ENCODE measurements at regions not wholly inside any gene's neighbourhood (a gene's known extent, or its start where the extent isn't known, plus 50 kb on each side); places are given as distances from the start of the nearest gene placed in this dataset.
A peak's percentile ranks its signal among the peaks of the same experiment; 100 is the strongest.

DNA sequence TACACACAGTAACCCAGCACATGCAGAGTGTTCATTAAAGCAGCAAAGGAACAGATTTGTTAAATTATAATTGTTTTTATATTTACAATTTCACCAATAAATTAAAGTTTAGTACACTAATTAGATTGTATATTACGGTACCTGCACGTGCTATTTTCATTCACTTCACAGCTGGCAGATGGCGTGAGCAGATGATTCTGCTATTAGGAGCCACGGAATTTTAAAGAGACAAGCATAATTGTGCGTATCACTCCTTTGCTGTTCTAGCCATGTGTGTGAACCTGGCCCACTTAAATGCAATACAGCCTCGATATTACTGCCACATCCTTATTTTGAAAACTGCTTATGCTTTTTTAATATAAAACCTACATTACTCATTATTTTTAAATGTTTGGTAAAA is 332.8 kb upstream of the SOX11 start:
- DNase-seq (ENCODE audit: insufficient read length, low spot score), result no peak
- FAIRE-seq, result no peak

DNA sequence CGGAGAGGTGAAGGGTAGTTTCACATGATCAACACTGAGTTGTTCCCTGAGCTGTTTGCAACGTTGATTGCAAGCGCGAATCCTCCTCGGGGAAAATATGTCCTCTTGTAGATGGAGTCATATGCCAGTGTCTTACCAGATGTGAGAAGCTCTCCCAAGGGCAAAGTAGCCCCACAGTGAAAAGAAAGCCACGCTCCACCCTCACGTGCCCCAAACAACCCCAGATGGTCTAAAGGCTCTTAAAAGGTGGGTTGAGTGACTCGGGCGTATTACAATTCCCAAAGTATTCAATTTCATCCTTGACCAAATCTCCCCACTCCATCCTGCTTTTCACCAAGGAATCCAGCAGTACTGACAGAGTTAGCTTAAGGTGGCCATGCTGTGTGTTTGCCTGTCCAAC is 332.1 kb upstream of the SOX11 start:
- no peak for FAIRE-seq
- DNase-seq (ENCODE audit: insufficient read length, low spot score), result no peak

DNA sequence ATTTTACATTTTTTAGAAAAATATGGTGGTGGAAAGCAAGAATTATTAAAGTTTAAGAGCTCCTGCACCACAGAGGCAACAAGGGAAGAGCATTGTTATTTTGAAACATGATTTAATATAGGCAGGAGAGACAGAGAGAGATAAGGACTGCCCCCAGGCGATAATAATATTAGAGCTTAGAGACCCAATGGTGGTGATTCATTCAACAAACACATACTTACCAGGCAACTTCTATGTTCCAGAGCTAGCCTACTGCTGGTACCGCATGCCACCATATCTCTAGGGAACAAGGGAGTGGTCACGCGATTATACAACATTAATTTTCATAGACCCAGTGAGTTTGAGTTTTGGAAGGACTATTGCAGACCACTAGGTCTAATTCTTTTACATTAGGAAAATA is 327.8 kb upstream of the SOX11 start:
- FAIRE-seq, result no peak

DNA sequence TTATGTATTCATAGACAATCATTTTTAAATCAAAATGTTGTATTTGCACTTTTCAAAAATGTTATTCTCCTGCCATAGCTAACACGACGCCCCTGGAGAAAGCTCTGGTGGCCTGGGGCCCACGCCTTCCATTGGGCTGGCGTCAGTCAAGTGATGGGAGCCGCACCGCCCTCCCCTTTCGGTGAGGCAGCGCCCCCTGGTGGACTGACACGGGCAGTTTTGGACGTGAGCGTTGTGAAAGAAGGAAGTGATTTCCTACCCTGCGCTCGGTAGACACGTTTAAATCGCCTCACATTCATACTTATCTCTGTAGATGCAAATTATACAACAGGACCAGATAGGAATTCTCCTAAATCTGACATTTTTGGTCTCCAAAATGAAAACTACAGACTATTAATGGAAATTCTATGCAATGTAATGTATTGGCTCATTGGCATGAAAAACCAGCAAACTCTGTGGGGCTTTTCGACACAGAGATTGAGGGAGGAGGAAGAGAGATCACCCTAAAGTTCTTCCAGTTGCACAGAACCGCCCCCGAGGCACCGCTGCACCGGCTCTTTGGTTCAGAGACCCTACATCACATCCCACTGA is 326.2 kb upstream of the SOX11 start:
- DNase-seq (ENCODE audit: insufficient read length, low spot score), result peak; percentile 28
- peak; percentile 18 for FAIRE-seq

More for the DNA sequence above, 327.8 kb upstream of the SOX11 start:
- no peak for DNase-seq (ENCODE audit: insufficient read length, low spot score)

DNA sequence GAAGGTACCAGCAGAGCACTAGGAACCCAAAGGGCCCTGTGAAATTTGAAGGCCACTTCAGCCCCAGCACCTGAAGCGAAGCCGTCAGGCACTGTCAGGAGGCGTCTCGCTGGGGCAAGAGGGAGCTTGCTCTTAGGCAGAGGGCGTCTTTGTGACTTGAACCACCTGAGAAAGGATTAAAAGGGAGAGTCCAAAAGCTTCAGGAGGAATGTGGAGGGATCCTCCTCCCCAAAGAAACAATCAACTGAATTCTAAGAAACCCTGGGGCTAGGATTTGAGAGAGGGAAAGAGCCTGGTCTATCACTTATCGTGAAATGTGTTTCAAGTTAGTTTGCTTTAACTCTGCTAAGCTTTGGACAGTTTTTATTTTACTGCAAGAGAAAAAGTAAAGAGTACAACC is 324.9 kb upstream of the SOX11 start:
- FAIRE-seq, result no peak

DNA sequence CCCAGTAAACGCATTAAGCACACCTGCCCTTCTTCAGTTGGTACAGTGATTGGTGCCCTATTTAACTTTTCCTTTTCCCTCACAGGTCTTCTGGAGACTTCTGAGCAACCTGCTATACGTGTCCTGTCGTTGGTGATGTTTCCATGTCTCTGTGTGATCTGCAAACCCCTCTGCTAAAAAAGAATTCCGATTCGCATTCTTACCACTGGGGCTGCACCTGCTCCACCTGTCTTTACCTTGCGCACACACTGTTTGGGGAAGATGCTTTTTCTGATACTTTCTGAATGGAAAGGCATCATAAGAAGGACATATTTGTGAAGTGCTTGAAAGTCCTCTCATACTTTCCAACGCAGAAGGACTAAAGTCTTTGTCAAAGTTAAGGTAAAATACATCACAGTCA is 323.9 kb upstream of the SOX11 start:
- DNase-seq (ENCODE audit: insufficient read length, low spot score), result no peak
- FAIRE-seq, result no peak

More for the DNA sequence above, 324.9 kb upstream of the SOX11 start:
- no peak for DNase-seq (ENCODE audit: insufficient read length, low spot score)

DNA sequence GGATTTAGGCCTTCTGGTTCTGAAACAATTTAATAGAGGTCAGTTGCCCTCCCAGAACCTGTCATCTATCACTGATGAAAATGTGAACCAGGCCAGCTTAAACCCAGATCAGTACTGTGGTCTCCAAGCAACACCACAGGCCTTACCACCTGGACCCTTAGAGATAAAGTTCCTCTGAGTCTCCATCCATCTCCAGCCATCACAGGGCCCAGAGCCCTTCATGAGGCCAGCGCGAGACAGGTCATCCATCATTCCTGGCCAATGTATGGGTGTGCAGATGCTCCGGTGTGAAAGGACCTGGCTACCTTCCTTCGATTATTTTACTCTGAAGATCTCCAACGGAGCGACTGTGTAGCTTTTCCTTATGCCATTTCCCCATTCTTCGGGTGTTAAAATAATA is 322.7 kb upstream of the SOX11 start:
- FAIRE-seq (no peak), DNase-seq (ENCODE audit: insufficient read length, low spot score) (no peak)

DNA sequence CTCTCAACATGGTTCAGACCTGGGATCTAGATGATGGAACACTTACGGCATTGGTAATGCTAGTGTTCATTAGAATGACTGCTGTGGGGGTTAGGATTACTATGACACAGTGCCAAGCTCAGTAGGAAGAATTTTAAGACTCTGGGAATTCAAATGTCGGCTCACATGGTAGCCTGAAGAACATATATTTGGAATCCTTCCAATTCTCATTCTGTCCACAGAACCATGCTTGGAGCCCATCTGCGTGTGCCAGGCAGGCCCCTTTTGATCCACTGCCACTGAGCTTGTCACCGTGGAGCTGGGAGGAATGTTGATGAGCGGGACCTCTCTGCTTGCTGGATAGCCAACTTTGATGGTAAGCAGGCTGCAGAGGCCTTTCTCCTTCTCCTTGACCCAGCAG is 322.0 kb upstream of the SOX11 start:
- DNase-seq (ENCODE audit: insufficient read length, low spot score) (no peak), FAIRE-seq (no peak)

DNA sequence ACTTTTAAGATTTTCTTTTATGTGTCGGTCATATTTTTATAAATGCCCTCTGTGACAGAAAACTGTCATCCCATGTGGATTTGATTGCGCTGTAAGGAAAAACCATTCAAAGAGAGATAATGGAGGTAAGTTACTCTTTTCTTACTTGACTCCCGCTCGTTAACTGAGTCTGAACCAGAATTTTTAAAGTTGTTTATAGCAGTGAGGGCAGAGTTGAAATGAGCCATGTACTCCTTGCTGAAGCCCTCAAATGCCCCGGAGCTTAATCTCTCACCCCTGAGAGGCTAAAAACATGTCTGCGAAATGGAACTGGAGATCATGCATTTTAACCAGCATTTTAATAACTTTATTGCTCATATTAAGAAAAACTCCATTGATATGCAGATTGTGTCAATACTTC is 320.0 kb upstream of the SOX11 start:
- FAIRE-seq, result no peak
- no peak for DNase-seq (ENCODE audit: insufficient read length, low spot score)

DNA sequence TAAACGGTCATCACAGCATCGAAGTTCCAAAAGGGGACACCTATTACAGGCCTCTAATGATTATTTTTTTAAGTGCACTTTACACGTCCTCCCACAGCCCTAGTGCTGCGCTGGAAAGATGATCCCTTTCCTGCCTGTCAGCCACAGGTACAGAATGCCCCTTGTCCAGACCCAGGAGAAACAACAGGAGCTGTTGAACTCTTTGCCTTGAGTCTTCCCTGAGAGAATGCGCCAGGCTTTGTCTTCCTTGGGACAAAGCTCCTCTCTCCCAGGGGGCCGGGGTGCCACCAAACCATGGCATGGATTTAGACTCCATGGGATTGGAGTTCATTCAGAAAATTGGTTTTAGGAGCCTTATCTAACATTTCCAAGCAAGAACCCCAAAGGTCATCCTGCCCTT is 319.0 kb upstream of the SOX11 start:
- DNase-seq (ENCODE audit: insufficient read length, low spot score), result no peak
- FAIRE-seq, result no peak

DNA sequence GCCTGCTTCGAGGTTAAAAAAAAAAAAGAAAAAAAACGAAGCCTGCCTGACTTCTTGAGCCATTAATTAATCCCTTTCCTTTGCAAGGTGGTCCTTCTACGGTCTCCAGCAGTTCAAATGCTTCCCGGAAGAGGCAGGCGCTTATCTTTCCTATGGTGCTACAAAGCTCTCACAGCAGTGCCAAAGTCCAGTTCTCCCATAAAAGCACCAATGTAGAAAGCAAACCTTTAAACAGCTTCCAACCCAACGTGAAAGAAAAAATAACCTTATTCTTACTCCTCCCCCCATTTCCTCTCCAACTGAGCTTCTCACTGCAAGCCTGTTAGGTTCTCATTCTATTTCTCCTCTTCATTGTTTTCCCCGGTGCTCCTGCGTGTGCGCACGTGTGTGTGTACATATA is 317.4 kb upstream of the SOX11 start:
- DNase-seq (ENCODE audit: insufficient read length, low spot score) (no peak), FAIRE-seq (no peak)

DNA sequence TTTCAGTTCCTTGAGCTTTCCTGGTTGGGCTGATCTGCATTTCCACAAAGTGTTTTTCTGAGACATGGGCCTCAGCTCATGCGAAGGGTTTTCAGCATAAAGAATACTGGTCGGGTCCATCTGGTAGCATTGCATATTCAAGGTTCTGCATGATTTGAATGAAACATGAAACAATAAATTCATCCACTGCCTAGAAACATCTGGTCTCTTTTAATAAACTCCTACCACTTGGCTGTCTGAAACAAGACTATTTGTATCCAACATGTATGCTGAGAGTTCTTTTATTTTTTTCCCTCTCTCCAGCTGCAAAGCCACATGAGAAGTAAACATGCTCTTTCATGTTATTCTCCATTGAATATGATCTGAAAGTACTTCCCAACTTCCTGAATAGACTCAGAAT is 314.9 kb upstream of the SOX11 start:
- DNase-seq (ENCODE audit: insufficient read length, low spot score) (no peak), FAIRE-seq (no peak)

DNA sequence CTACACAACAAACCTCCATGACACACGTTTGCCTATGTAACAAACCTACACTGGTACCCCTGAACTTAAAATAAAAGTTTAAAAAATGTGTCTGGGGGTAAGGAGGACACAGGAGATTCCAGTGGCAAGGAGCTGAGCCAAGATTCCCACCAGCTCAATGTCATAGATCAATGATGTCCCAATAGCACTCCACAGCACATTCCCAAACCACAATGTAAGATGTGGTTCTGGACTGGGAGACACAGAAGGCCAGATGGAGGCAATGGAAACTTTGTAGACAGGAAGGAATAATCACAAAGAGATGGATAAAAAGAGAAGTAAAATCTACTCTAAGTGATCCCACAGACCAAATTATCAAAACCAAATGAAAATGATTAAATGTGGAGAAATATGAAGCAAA is 312.4 kb upstream of the SOX11 start:
- FAIRE-seq, result no peak
- no peak for DNase-seq (ENCODE audit: insufficient read length, low spot score)

DNA sequence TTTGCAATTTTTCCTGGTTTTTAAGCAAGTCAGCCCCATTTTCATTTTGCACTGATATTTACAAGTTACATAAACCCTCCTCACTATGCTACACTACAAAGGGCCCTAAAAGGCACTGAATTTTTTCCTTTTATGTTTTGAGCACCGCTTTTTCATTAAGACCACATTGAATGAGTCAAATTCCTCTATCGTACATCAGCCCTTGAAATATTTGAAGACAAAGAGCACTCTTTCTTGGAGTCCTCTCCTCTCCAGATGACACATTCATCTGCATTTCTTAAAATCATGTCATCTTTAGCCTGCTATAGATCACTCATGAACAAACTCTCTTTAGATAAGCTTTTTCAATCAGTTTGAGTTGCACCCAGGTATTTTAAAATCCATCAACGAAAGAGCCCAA is 306.6 kb upstream of the SOX11 start:
- DNase-seq (ENCODE audit: insufficient read length, low spot score) (no peak), FAIRE-seq (no peak)

DNA sequence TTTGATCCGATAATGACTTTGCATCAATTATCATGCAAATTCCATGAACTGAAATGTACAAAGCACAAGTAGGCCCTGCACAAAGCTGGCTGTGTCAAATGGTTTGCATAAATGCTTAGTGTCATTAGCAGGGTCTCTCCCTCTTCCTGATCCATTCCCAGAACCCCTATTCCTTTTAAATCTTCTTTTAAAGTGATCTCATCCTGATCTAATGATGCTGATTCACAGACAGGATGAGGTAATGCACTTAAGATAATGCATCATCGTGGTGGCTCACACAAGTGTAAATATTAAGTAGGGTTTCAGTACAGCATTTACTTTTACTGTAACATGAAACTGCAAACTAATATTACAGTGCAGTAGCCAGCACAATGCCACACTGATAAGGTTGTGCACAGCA is 304.8 kb upstream of the SOX11 start:
- FAIRE-seq (no peak), DNase-seq (ENCODE audit: insufficient read length, low spot score) (no peak)

DNA sequence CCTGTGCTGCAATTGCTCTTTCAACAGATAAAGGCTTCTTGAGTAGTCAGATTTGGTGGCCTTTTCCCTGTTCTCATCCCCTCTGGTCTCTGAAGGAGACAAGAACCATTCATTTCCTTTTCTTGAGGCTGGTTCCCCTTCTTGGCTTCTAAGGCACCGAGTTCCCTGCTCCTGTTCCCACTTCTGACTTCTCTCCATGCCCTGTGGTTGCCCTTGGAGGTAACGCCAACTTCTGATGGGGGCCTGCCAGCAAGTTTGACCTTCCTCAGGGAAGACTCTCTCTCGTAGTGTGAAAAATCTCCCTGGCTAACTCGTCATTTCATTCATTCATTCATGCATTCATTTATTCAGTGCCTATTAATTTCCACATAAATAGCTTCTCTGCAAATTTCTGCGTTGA is 302.4 kb upstream of the SOX11 start:
- FAIRE-seq, result no peak
- no peak for DNase-seq (ENCODE audit: insufficient read length, low spot score)

DNA sequence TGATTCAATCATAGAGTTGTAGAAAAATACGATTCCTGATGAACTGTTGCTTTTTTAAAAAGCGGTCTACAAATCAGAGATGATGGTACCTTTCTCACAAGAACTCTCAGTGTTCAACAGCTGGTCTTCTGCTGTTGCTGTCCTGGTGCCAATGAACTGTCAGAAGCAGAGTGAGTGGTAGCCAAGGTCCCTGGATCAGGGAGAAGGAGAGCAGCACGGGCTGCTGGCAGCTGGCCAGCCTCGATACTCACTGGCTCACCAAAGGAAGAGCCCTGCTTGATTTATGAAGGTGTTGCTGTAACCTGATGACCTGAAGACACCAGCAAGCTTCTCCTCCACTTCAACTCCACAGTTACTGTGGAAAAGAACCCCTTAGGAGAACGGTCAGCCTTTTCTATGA is 300.8 kb upstream of the SOX11 start:
- no peak for DNase-seq (ENCODE audit: insufficient read length, low spot score)
- FAIRE-seq, result no peak

DNA sequence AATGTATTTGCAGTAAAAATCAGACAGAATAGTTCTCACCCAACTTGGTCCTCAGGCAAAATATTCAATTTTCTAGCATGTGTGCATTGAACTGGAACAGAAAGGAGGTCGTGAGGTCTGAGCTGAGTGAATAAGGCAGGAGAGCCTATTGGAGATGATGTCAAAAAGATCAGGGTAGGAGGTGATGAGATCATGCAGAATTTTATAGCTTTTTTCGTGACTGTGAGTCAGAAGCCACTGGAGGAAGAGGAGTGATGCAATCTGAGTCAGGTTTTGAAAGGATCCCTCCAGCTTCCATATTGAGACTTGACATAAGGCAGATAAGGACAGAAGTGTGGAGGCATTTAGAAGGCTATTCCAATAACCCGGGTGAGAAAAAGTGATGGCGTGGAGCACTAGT is 299.5 kb upstream of the SOX11 start:
- DNase-seq (ENCODE audit: insufficient read length, low spot score) (no peak), FAIRE-seq (no peak)

DNA sequence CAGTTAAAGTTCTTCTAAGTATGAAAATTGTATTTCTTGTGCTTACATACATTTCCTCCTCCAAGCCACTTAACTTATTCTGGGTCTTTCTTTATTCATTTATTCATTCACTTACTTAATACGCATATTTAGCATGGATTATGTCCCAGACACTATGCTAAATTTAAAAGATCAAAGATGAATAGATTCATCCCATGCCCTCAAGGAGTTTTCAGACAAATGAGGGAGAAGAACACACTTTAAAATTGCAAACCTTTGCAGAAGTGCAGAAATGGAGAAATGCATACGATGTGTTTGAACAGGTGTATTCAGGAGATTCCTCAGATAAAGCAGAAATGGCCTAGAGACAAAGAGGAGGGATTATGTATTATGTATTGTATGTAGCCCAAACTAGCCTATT is 298.7 kb upstream of the SOX11 start:
- FAIRE-seq, result no peak

DNA sequence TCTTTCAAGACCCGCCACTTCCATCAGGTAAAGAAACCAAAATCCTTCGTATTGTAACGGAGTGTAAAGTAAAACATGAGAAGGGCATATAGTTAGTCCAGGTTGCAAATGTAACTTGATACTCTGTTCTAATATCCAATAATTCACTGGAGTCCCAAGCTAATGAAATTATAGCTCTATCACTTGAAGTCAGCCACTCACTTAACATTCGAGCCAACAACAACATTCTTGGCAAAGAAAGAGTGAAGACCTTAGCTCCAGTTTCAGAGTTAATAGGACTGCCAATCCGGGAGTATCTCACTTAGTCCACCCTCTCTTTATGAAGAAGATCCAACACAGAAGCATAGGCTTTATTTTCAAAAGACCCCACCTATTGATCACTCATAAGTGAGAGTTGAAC is 298.0 kb upstream of the SOX11 start:
- FAIRE-seq (no peak), DNase-seq (ENCODE audit: insufficient read length, low spot score) (no peak)

More for the DNA sequence above, 298.7 kb upstream of the SOX11 start:
- no peak for DNase-seq (ENCODE audit: insufficient read length, low spot score)

DNA sequence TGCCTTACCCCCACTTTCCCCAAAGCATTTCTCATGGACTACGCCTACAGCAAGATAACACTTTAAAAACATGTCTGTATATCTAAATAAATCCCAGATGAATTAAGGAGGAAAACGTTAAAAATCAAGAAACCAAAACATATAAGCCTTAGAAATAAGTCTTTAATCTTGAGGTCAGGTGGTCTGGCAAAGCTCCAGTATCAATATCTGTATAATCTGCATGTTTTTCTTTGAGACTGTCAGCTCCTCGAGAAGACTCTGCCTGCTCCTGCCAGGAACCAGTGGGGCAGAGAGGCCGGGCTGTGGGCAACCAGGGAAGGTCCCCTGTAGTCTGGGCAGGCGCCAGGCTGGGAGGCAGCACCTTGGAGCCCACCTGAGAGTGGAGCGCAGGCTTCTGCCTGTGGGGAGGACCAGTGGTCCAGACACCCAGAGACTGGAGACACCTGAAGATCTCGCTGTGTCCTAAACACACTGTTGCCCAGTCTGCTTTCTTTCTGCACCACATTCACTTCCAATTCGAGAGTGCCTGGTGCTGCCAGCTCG is 291.0 kb upstream of the SOX11 start:
- FAIRE-seq, result no peak
- no peak for DNase-seq (ENCODE audit: insufficient read length, low spot score)

DNA sequence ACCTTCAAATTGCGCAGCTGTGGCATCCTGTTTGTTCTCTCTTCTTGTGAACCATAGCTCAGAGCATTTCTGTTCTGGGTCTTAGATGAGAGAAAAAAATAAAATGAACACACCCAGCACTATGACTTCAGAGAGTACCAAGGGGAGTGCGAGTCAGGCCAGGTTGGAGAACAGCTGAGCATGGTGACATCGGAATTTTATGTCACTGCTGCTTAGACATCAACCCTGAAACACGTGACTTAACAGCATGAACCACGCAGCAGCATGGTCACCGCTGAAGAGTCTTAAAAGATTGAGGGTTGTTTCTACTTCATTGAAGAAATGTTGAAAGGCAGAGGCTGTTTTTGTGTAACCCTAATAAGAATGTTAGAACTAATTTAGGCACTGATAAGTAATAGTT is 288.8 kb upstream of the SOX11 start:
- no peak for DNase-seq (ENCODE audit: insufficient read length, low spot score)
- FAIRE-seq, result no peak

DNA sequence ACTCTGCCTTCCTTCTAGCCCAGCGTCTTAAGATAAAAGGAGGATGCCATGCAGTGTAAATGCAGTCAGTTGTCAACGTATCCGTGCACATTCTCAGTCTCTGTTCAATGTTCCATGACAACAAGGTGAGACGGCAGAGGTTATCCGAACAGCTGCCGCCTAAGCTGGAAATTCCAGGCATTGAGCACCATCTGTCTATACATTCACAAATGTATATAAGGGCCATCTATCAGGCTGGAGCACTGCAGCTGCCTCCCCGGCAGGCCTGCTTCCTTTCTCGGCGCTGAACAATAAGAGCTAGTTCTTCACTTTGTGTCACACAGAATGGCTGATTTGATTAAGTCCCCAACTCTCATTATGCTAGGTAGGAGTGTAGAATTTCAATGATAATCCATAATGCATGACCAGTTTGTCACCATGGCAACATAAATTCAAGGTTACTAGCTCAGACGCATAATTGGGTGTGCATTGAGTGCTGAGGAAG is 282.2 kb upstream of the SOX11 start:
- FAIRE-seq, result no peak
- DNase-seq (ENCODE audit: insufficient read length, low spot score), result no peak

Measured in GM19239 (cell line).